ENCODE measurements at regions not wholly inside any gene's neighbourhood (a gene's known extent, or its start where the extent isn't known, plus 50 kb on each side); places are given as distances from the start of the nearest gene placed in this dataset.

DNA sequence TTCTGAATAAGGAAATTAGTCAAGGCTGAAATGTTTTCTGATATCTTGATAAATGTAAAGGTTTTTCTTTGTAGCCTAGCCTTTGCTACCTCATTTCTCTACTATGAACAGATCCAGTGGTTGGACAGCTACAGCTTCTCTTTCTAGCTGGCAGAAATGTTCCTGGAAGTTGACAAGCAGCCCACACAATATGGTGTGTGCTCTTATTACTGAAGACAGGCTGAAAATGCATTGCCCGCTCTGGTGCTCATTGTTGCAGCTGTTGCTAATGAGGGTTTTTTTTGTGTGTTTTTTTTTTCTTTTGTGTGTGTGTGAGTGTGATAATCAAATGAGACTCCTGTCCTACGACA, 844.3 kb upstream of the SEMA6D start:
- TF ChIP-seq CTCF (IDR thresholded peaks at IDR 0.05) (no peak), ZFX (IDR thresholded peaks at IDR 0.05; ENCODE audit: borderline replicate concordance) (no peak)
